GM12801 (cell line): ENCODE measurements at regions not wholly inside any gene's neighbourhood (a gene's known extent, or its start where the extent isn't known, plus 50 kb on each side); places are given as distances from the start of the nearest gene placed in this dataset.

ENCODE experiments used
- TF ChIP-seq, protein P1 (sequence below): IDR thresholded peaks from one replicate; pipeline ENCODE4 v1.5.1; 2011; ENCODE audit warnings: control low read depth; ENCODE audit not compliant: insufficient read length; ENCODE audit errors: extremely low read depth

- TF ChIP-seq, protein P1, sequence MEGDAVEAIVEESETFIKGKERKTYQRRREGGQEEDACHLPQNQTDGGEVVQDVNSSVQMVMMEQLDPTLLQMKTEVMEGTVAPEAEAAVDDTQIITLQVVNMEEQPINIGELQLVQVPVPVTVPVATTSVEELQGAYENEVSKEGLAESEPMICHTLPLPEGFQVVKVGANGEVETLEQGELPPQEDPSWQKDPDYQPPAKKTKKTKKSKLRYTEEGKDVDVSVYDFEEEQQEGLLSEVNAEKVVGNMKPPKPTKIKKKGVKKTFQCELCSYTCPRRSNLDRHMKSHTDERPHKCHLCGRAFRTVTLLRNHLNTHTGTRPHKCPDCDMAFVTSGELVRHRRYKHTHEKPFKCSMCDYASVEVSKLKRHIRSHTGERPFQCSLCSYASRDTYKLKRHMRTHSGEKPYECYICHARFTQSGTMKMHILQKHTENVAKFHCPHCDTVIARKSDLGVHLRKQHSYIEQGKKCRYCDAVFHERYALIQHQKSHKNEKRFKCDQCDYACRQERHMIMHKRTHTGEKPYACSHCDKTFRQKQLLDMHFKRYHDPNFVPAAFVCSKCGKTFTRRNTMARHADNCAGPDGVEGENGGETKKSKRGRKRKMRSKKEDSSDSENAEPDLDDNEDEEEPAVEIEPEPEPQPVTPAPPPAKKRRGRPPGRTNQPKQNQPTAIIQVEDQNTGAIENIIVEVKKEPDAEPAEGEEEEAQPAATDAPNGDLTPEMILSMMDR = no peak
These were observed 499.2 kb upstream of the PLXNA2 start for GRCh38 chr1:208743361-208743760.

DNA sequence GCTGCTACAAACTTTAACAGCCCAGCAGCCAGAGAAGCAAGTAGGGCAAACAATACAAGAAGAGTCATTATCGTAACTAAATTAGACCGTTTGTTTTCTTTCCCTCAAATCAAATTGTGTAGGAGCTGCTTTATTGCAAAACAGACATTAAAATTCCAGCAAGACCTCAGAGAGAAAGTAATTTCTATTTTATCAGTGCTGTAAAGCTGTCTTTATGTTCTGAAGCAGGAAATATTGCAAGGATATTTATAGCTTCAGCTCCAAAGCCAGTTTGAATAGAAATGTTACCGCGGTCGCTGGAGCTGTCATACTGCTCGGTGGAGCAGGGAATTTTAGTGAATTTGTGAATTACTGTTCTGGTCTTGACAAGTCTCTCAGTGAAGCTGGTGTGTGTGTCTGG lies 503.8 kb upstream of the PLXNA2 start:
- TF ChIP-seq, protein P1 = no peak

DNA sequence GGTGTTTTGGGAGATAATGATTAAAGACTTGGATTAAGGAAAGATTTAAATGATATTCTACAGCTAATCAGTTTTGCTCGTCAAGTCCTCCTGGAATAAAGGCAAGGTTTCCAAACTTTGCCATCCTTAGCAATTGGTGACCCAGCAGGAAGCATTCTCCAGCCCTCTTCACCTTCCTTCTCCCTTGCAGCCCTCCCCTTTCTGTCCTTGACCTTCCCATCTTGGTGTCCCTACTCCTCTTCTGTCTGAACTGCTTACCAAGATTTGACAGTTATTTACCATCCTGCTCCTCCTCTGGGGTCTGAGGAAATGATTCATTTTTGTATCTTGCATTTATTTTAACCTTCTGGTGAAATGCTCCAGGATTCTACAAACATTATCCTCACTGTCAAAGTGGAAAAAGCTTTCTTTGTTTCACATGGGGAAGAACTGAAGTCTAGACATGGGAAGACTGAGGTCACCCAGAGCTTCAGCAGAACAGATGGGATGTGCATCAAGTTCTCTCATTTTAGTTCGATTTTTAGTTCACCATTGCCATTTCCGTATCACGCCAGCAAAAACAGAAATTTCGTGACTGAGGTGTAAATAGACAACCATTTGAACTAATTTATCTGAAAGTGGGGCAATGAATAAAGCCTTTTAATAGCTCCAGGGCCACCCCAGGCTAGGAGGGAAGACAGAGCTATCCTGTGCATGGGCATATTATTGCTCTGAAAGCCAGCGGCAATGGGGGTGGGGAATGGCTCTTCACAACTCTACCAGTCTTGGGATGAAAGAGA lies 504.4 kb upstream of the PLXNA2 start:
- TF ChIP-seq, protein P1 = no peak

DNA sequence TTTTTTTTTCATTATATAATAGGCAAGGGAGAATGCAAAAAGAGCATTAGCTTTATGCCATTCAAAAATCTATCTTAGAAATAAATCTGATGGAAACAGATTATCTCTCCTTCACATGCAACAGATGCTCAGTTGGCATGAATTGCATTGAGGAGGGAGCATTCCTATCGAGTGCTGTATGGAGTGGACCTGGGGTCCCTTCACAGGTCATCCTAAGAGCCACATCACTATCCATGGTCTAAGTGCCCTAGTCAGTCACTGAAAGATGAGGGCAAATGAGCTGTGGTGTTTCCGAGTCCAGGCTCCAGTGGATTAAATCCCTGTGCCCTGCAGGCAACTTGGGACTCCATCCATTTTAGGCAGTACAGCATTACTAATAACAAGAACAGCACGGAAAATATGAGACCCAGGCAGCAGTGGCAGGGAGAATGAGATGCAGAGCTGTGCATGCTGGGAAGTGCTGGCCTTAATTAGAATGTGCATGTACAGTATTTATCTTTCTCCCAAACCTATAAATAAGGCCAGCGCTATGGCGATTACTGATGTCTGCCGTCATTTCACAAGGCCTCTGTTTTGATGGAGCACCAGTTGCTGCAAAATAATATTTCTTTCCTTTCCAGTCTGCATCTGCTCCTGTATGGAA lies 512.3 kb upstream of the PLXNA2 start:
- TF ChIP-seq, protein P1 = no peak

DNA sequence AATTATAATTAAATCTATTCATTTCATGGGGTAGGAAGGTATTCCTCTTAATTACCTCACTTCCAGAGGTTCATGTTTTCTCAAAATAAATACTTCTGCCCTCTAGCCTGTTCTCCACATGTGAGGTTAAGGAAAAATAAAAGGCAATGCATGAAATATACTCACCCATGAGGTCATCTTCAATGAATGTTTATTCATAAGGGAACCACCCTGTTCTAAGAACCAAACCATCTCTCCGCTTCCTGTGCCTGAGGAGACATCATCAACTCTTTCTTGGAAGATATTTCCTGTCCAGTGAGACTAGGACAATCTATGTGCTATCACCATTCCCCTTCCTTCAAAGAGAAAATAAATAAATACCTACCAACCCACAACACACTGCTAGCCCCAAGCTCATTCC lies 513.7 kb upstream of the PLXNA2 start:
- TF ChIP-seq, protein P1 = no peak

DNA sequence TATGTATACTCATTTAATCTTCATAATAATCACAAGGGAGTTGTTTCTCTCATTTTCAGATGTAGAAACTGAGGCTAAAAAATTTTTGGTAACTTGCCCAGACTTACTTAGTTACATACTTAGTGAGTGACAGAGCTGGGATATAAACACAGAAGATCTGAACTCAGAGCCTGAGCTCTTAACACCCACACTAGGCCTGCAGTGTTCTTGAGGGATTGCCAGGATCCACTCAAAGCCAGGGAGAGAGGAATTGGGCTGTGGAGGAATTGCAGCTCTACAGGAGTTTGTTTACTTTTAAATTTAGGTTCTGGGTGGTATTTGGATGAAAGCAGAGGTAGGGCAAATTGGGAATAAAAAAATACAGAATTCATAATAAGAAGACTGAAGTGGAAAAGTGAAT lies 515.1 kb upstream of the PLXNA2 start:
- TF ChIP-seq, protein P1 = no peak

DNA sequence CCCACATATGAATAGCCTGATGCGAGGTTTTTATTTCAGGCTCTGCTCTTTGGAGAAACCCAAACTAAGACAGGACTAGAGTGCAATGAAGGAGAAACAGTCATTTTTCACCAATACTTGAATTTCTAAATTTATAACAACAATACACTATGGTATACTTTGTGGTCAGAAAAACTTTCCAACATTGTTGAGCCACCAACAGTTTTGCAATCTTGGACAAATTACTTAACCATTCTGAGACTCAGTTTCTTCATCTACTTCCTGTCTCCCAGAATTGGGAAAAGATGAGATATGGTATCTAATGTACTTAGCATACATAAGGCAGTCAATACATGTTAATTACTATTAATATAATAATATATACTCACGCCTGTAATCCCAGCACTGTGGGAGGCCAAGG lies 519.8 kb upstream of the PLXNA2 start:
- TF ChIP-seq, protein P1 = no peak
